Nucleus accumbens (tissue), 56 donors: ENCODE measurements at regions not wholly inside any gene's neighbourhood (a gene's known extent, or its start where the extent isn't known, plus 50 kb on each side); places are given as distances from the start of the nearest gene placed in this dataset.

Source experiments
- DNase-seq, 56 donors: peaks; one replicate each; lab custom pipeline; 2025; lab: John Stamatoyannopoulos, UW

- no peak for DNase-seq
Measured at GRCh38 chr4:23547096-23547495, 342.8 kb downstream of the PPARGC1A start.

GRCh38 chr4:23539969-23540569 is 349.8 kb downstream of the PPARGC1A start:
- no peak for DNase-seq

- no peak for DNase-seq
Measured at GRCh38 chr4:23533859-23534258, 356.0 kb downstream of the PPARGC1A start.

- no peak for DNase-seq
Measured at GRCh38 chr4:23516716-23517115, 373.1 kb downstream of the PPARGC1A start.

- no peak for DNase-seq
Measured at GRCh38 chr4:23504083-23504482, 385.8 kb downstream of the PPARGC1A start.

GRCh38 chr4:23500894-23501449 is 388.9 kb downstream of the PPARGC1A start:
- DNase-seq, result no peak

- DNase-seq, result no peak
Measured at GRCh38 chr4:23485801-23486200, 404.0 kb downstream of the PPARGC1A start.

- no peak for DNase-seq
Measured at GRCh38 chr4:23484689-23485088, 405.2 kb downstream of the PPARGC1A start.

GRCh38 chr4:23483320-23483960 is 406.4 kb downstream of the PPARGC1A start:
- no peak for DNase-seq

GRCh38 chr4:23481566-23481965 is 408.3 kb downstream of the PPARGC1A start:
- no peak for DNase-seq

GRCh38 chr4:23477905-23478304 is 411.9 kb downstream of the PPARGC1A start:
- no peak for DNase-seq

GRCh38 chr4:23476515-23477090 is 413.2 kb downstream of the PPARGC1A start:
- no peak for DNase-seq

GRCh38 chr4:23463071-23463470 is 426.8 kb downstream of the PPARGC1A start:
- DNase-seq, result no peak

- DNase-seq, result no peak
Measured at GRCh38 chr4:23458054-23458453, 431.8 kb downstream of the PPARGC1A start.

- no peak for DNase-seq
Measured at GRCh38 chr4:23456864-23457263, 433.0 kb downstream of the PPARGC1A start.

- DNase-seq, result no peak
Measured at GRCh38 chr4:23455456-23456158, 434.2 kb downstream of the PPARGC1A start.

- DNase-seq, result no peak
Measured at GRCh38 chr4:23441530-23442069, 448.2 kb downstream of the PPARGC1A start.

- no peak for DNase-seq
Measured at GRCh38 chr4:23438764-23439163, 451.1 kb downstream of the PPARGC1A start.

- DNase-seq, result no peak
Measured at GRCh38 chr4:23429497-23429896, 460.4 kb downstream of the PPARGC1A start.

GRCh38 chr4:23425570-23425969 is 464.3 kb downstream of the PPARGC1A start:
- DNase-seq, result no peak

GRCh38 chr4:23423540-23423939 is 466.3 kb downstream of the PPARGC1A start:
- no peak for DNase-seq
